HUDEP-2 (cell line): ENCODE measurements at regions not wholly inside any gene's neighbourhood (a gene's known extent, or its start where the extent isn't known, plus 50 kb on each side); places are given as distances from the start of the nearest gene placed in this dataset.

Experiments
- DNase-seq, 76 experiments: peaks; one replicate each; lab custom pipeline; 2025; ENCODE audit not compliant: unreplicated experiment in 76 of 76; lab: John Stamatoyannopoulos, UW

DNA sequence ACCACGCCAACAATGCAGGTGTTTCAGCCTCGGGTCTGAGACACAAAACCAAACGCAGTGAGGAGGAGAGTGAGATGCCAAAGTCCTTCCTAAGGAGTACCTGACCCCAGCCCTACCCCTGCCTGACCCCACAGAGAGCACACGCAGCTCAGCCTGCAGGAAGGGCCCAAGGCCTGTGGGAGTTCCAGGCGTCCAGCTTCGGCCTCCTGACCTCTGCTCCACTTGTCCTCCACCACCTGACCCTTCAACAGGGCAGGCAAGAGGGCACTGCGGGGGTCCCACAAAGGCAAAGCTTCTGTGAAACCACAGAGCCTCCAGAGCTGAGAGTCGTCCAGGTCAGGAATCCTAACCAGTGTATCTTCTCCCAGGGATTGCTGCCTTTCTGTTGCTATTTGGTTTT lies 122.0 kb upstream of the PPP2R2D start:
- DNase-seq: no peak

DNA sequence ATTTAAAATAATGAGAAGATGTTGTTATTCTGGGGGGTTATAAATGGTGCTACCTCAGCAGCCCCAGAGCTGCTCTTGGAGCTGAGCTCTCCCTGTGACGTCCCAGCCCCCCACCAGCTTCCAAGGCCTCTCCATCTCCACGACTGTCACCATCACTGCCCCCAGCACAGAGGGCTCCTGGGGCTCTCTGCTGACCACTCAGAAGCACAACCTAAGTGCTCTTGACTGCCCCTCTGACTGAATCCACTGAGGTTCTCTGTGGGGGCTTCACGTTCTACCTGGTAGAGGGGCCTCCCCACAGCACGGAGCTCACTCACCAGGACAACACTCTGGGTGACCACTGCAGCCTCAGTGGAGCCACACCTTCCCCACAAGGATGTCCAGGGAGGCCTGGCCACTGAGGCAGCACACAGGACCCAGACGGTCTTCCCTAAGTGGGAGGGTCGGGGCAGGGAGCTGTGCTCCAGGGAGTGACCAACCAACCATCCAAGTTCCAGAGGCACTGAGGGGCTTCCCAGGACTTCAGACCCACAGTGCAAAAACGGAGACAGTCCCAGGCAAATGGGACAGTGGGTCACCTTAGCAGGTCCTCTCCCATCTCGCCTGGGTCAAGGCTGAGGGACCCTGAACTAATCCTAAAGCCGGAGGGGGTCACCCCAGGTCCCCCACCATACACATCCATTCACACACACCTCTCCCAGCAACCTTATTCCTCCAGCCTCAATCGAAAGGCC lies 121.0 kb upstream of the PPP2R2D start:
- no peak for DNase-seq

GRCh38 chr10:131781076-131781475 lies 119.7 kb upstream of the PPP2R2D start:
- DNase-seq: no peak

GRCh38 chr10:131781791-131782190 lies 119.0 kb upstream of the PPP2R2D start:
- no peak for DNase-seq

DNA sequence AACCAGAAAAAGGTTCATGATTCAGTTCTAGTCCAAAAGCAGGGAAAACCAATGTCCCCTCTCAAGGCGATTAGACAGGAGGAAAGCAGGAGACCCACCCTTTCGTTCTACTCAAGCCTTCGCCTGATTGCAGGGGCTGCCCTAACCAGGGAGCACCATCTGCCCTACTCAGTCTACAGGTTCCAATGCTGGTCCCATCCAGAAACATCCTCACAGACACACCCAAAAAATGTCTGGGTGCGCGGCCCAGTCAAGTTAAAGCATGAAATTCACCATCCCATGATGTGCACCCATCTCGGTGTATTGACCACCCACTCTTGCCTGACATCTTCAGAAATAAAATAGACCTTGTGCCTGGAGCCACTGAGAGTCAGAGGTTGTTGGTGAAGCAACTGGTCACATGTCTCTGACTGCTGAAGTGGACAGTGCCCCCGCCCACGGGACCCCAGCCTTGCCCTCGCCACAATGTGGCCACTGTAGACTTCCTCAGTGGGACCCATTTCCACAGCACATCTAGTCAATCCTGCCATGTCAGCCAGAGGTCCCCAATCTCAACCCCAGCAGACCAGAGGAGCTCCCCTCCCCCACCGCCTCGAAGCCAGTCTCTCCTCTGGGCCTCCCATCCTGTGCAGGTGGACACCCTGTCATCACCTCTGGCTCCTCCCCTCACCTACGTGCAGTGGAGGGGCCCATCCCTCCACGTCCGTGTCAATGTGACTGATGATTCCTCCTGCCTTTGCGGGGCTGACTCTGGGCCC lies 116.3 kb upstream of the PPP2R2D start:
- DNase-seq: no peak

DNA sequence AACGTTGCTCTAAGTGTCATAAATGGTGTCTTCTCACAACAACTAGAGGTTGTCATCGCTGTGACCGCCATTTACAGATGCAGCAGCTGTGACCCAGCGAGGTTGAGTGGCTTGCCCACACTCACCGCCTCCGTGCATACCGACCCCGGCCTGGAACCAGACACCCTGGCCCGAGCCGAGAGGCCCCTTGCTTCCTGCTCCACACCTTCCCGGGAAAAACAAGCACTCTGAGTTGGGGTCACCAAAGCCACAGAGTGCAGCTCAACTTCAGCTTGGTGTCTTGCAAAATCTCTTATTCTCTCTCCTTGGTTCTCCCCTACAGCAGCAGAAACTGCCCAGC lies 115.7 kb upstream of the PPP2R2D start:
- no peak for DNase-seq

DNA sequence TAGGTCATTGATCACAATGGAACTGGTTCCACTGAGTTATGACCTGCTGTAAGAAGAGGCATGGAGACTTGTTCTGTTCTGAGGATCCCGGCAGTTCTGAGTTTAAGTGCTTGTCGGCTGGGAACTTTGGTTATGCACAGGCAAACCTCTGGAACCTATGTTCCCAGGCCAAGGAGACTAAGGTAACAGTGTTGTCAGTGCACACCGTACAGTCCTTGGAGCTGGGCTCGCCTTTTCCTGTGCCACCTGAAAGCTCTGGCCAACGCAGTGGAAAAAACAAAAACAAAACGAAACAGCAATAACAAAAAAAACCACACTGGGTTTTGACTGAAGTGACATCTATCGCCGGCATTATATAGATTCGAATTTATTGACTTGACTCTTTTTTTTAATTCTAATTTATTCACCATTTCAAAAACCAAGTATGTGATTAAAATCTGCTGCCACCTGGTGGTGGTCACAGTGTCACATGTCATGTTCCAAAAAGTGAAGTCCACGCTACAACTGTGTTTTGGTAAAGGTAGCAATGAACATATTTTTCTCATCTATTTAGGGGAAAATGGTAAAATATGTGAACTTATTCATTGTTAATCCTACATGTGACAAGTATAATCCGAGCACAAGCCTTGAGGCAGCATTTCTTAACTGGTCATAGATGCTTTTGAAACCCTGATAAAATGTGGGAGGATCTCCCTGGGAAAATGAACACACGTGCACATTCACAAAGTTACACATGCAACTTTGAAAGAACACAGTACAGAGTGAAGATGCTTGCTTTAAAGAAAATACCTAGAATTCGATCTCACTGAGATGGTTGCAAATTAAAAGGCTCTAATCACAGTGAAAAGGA lies 113.8 kb upstream of the PPP2R2D start:
- DNase-seq: peak in 13 of 76 experiments; percentile 1 to 25 (median 5)

DNA sequence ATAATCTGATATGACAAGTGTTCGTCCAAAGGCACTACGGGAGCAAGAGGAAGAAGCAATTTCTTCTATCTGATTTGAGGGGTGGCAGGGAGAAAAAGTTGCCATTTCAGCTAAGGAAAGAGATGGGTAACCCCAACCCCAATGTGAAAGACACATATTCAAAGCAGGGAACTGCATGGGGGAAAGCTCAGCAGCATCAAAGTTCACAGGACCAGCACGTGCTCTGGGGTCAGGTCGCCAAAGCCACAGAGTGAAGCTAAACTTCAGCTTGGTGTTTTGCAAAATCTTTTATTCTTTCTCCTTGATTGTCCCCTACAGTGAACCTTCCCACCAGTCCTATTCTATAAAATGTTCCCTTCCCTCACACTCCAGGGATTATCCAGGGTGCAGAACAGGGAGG lies 112.8 kb upstream of the PPP2R2D start:
- DNase-seq: no peak

GRCh38 chr10:131788386-131788785 lies 112.4 kb upstream of the PPP2R2D start:
- DNase-seq: no peak

DNA sequence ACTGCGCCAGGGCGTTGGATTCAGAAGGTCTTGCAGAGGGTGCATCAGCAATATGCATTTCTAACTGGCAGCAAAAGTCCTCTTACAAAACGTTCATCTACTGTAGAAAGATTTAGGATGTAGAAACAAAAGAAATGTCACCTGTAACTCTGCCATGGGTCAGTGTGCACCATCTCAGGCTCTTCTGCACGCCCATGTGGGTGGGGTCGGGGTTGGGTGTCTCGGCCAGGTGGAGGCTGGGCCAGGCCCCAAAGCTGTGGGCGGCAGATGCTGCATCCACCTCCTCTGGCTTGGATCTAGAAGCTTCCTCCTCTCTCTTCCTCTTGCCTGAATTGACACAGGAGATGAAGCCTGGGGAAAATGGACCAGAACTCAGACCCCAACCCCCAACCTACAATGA lies 111.3 kb upstream of the PPP2R2D start:
- no peak for DNase-seq

DNA sequence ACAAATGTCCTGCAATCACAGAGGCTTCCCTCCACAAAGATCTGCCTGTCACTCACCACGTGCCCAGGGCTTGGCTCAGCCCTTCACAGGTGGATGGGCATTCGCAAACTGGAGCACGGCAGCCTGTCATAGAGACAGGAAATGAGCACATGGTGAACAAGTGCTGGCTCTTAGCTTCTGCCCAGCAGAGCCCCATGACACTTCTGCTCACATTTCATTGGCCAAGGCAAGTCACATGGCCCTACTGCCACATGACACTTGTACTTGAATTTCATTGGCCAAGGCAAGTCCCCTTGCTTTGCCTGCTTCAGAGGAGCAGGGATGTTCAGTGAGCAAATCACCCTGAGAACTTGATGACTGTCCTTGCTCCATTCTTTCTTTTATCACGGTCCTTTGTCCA lies 110.8 kb upstream of the PPP2R2D start:
- DNase-seq: peak in 3 of 76 experiments; percentile 5 to 19 (median 7)

DNA sequence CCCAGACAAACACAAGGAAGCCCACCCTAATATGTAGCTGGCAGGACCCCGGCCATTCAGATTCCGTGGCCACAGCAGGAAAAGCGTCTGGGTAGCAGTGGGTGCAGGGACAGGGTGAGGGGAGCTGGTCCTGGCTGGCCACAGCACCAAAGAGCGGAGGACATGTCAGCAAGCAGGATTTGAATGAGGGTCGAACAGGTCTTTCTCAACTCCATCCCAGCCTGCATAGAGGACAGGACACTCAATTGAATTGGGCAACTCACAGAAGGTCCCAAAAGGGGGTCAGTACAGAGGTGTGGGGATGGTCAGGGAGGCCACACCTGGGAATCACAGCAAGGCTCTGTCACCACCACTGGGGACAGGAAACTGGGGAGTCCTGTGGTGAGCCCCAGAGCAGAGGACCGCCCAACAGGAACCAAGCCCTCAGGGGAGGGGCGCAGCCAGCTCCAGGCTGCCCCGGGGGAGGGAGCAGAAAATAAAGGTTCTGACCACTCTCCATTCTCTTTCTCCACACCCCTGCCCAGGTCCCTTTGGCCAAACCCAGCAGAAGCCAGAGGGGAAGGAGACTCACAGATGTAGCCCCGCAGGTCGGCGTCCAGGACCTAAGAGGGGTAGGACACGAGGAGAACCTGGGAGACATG lies 108.7 kb upstream of the PPP2R2D start:
- DNase-seq: peak in 7 of 76 experiments; percentile 5 to 26 (median 13)

- DNase-seq: no peak
These were observed 108.0 kb upstream of the PPP2R2D start for GRCh38 chr10:131792809-131793208.

GRCh38 chr10:131795761-131796160 lies 105.0 kb upstream of the PPP2R2D start:
- no peak for DNase-seq

GRCh38 chr10:131797626-131798025 lies 103.2 kb upstream of the PPP2R2D start:
- no peak for DNase-seq

DNA sequence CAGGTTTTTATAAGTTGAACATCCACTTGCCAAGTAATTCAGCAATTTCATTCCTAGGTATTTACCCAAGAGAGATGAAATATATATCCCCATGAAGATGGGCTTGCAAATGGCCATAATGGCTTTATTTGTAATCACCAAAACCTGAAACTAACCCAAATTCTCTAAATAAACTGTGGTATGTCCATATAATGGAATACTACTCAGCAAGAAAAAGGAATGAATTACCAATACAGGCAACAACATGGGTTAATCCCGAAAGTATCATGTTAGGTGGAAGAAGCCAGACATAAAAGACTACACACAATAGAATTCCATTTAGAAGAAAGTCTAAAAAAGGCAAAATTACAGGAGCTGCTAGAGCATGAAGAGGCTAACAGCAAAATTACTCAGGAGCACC lies 101.4 kb upstream of the PPP2R2D start:
- DNase-seq: no peak

- no peak for DNase-seq
These were observed 98.5 kb upstream of the PPP2R2D start for GRCh38 chr10:131802156-131802915.

DNA sequence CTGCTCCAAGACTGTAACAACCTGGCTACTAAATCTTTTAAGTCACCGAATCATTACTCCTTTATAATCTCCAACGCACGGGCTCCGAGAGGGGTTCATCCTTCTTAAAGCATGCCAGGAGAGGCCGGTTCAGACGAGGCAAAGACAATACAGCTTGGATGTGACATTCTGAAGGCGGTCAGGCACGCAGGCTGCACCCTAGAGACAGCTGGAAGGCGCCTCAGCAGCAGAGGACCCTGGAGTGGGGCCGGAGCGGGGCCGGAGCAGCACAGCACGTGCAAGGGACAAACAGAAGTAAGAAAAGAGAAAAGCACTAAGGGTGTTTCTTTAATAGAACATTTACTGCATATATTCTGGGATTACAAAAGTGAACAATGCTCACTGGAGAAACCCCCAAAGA lies 97.8 kb upstream of the PPP2R2D start:
- DNase-seq: no peak

DNA sequence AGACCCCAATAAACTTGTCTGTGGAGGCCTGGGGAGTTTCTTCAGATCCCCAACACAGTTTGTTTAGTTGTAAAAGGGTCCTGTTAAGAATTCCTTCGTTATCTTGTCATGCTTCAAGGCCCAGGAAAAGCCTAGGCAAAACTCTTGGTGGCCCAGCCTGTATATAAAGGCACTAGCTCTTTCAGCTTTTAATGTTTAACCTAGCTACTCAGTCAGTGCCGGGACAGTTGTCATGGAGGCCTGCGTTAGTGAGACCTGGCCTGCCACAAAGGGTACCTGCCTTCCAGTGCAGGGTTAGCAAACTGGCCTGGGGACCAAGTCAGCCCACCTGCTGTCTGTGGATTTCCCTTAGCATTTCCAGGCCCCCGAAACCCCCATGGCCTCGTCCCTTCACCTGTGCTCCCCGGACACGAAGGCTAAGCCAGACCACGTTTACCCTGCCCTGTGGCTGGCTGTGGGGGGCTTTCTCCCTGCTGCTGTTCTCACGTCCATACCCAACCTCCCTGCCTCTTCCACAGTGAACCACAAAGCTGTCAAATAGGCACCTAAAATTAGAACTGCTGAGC lies 96.9 kb upstream of the PPP2R2D start:
- no peak for DNase-seq
